ENCODE measurements at regions not wholly inside any gene's neighbourhood (a gene's known extent, or its start where the extent isn't known, plus 50 kb on each side); places are given as distances from the start of the nearest gene placed in this dataset.

DNA sequence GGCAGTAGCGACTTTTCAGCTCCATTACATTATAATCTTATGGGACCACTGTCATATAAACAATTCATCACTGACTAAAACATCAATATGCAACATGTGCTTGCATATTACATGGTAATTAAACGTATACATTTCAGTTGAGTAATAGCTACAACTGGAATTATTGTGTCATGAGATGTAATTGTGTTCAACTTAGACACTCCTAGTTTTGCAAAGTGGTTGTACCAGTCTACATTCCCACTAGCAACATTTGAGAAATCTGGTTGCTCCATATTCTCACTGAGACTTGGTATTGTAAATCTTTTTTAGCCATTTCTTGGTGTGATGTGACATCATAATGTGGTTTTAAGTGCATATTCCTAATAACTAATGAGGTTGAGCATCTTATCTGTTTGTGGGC, 90.0 kb downstream of the CAPZA3 start:
- H3K4me2 ChIP-seq (ENCODE audit: control insufficient read depth, insufficient read depth): no peak overlapping the region
- no peaks in the 10 kb centered on the region for H3K36me3 ChIP-seq (ENCODE audit: control insufficient read depth in 2 of 2, insufficient read depth in 2 of 2, low read length in 1 of 2)
- H2AFZ ChIP-seq (ENCODE audit: control insufficient read depth, low read depth, low read length): no peak overlapping the region
- no peaks in the 10 kb centered on the region for H3K79me2 ChIP-seq (ENCODE audit: control insufficient read depth, insufficient read depth, low read length)
- CTCF ChIA-PET: no interaction called here
- no peaks in the 10 kb centered on the region for H4K20me1 ChIP-seq (ENCODE audit: control insufficient read depth, insufficient read depth)
- intact Hi-C loops (cut with micrococcal nuclease; ENCODE audit: unreplicated experiment) (no loop called here), in situ Hi-C loops (cut with MboI) (no loop called here)
- TF ChIP-seq SREBF2 (IDR thresholded peaks at IDR 0.05; ENCODE audit: low read length) (no peak), MEF2B (IDR thresholded peaks at IDR 0.05; ENCODE audit: partially characterized antibody, poor library complexity, severe bottlenecking) (no peak), STAT3 (IDR thresholded peaks at IDR 0.05; ENCODE audit: low read depth, low read length) (no peak), SUPT20H (IDR thresholded peaks at IDR 0.05; ENCODE audit: borderline replicate concordance, control insufficient read depth, low read depth, low read length) (no peak), SPI1 (IDR thresholded peaks at IDR 0.05; ENCODE audit: borderline replicate concordance, insufficient read depth, low read depth, low read length) (no peak), NFYB (IDR thresholded peaks at IDR 0.05; ENCODE audit: insufficient read depth, low read depth, low read length) (no peak), FOXM1 (IDR thresholded peaks at IDR 0.05; ENCODE audit: low read depth, low read length) (no peak), MEF2A (IDR thresholded peaks at IDR 0.05; ENCODE audit: insufficient read depth, low read depth, low read length) (no peak), EZH2 (IDR thresholded peaks at IDR 0.05; ENCODE audit: borderline replicate concordance, control insufficient read depth, low read depth, low read length) (no peak), PAX8 (IDR thresholded peaks at IDR 0.05) (no peak)
- TF ChIP-seq, protein P1, sequence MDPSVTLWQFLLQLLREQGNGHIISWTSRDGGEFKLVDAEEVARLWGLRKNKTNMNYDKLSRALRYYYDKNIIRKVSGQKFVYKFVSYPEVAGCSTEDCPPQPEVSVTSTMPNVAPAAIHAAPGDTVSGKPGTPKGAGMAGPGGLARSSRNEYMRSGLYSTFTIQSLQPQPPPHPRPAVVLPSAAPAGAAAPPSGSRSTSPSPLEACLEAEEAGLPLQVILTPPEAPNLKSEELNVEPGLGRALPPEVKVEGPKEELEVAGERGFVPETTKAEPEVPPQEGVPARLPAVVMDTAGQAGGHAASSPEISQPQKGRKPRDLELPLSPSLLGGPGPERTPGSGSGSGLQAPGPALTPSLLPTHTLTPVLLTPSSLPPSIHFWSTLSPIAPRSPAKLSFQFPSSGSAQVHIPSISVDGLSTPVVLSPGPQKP (IDR thresholded peaks at IDR 0.05; ENCODE audit: low read depth, low read length): no peak
- TF ChIP-seq, protein P2, sequence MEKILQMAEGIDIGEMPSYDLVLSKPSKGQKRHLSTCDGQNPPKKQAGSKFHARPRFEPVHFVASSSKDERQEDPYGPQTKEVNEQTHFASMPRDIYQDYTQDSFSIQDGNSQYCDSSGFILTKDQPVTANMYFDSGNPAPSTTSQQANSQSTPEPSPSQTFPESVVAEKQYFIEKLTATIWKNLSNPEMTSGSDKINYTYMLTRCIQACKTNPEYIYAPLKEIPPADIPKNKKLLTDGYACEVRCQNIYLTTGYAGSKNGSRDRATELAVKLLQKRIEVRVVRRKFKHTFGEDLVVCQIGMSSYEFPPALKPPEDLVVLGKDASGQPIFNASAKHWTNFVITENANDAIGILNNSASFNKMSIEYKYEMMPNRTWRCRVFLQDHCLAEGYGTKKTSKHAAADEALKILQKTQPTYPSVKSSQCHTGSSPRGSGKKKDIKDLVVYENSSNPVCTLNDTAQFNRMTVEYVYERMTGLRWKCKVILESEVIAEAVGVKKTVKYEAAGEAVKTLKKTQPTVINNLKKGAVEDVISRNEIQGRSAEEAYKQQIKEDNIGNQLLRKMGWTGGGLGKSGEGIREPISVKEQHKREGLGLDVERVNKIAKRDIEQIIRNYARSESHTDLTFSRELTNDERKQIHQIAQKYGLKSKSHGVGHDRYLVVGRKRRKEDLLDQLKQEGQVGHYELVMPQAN (conservative IDR thresholded peaks at IDR 0.05): no peak
- H3K4me3 ChIP-seq: no peak overlapping the region
- H3K27ac ChIP-seq (ENCODE audit: control insufficient read depth, insufficient read depth): no peak overlapping the region
- 2% methylated on average over 2 of the region's 2 CpGs for WGBS (ENCODE audit: insufficient coverage, insufficient replicate concordance, low lambda C conversion rate, missing lambda C conversion rate)
- RAD21 ChIA-PET (ENCODE audit: unreplicated experiment): no interaction called here
- H3K4me1 ChIP-seq (ENCODE audit: control insufficient read depth, insufficient read depth, low read length): no peaks in the 10 kb centered on the region
- no TSS peak for BruUV-seq (replicated peaks)
- no peaks in the 10 kb centered on the region for H3K27me3 ChIP-seq (replicated peaks in 1 of 2; ENCODE audit: control insufficient read depth in 2 of 2, insufficient read depth in 2 of 2, low read length in 1 of 2)
- POLR2A ChIA-PET: no interaction called here
- DNase-seq (ENCODE audit: low read depth, low spot score) (no peak), ATAC-seq (no peak), FAIRE-seq (no peak)
- SMC1A ChIA-PET (ENCODE audit: uncharacterized antibody, unreplicated experiment): interaction anchor here (0.6 kb wide), 1 partner anchor 1158 kb away, joined by 3 read pairs; no protein-coding TSS in a partner anchor
- no peaks in the 10 kb centered on the region for H3K9me3 ChIP-seq (replicated peaks; ENCODE audit: control insufficient read depth, insufficient read depth, low read length)
- no peak overlapping the region for H3K9ac ChIP-seq (ENCODE audit: control insufficient read depth, insufficient read depth, low read length)

Data from GM12878 (cell line).